ENCODE measurements at regions not wholly inside any gene's neighbourhood (a gene's known extent, or its start where the extent isn't known, plus 50 kb on each side); places are given as distances from the start of the nearest gene placed in this dataset.
"Not testable (repeated sequence)": the region's sequence is repeated elsewhere in the genome, so short reads cannot be mapped to it uniquely, and the experiment has no call there.

GRCh38 chr9:129306318-129306973 is 128.4 kb upstream of the IER5L start:
- no peak for DNase-seq (ENCODE audit: low read depth in 2 of 2)
- H3K9ac ChIP-seq (ENCODE audit: insufficient read depth, low read length): no peak overlapping the region
- H3K27ac ChIP-seq (ENCODE audit: insufficient read depth, low read length): no peak overlapping the region
- no peak for TF ChIP-seq CTCF (conservative IDR thresholded peaks at IDR 0.05 in 1 of 2, IDR thresholded peaks at IDR 0.05 in 1 of 2; ENCODE audit: low read depth in 1 of 2, low read length in 2 of 2)
- no peak for TF ChIP-seq EZH2 (IDR thresholded peaks at IDR 0.05; ENCODE audit: low read length, missing control alignments)
- H3K4me3 ChIP-seq (replicated peaks in 1 of 4; ENCODE audit: control extremely low read depth in 1 of 4, insufficient read depth in 1 of 4, low read depth in 3 of 4, low read length in 4 of 4): no peak overlapping the region
- H3K4me2 ChIP-seq (ENCODE audit: extremely low read depth, insufficient read depth, low read length): no peak overlapping the region
- no peaks in the 10 kb centered on the region for H3K4me1 ChIP-seq (ENCODE audit: control insufficient read depth, extremely low read depth, insufficient read depth, low read length)
- no peaks in the 10 kb centered on the region for H4K20me1 ChIP-seq (ENCODE audit: control insufficient read depth, extremely low read depth, insufficient read depth, low read length)
- H3K27me3 ChIP-seq (ENCODE audit: control insufficient read depth, insufficient read depth, low read length): no peaks in the 10 kb centered on the region
- no peaks in the 10 kb centered on the region for H3K36me3 ChIP-seq (ENCODE audit: control insufficient read depth, insufficient read depth, low read length)
- H2AFZ ChIP-seq (ENCODE audit: low read length): no peak overlapping the region
- no peaks in the 10 kb centered on the region for H3K79me2 ChIP-seq (ENCODE audit: control insufficient read depth, insufficient read depth, low read length)
- H3K9me3 ChIP-seq (ENCODE audit: control insufficient read depth, insufficient read depth, low read depth, low read length): no peaks in the 10 kb centered on the region

DNA sequence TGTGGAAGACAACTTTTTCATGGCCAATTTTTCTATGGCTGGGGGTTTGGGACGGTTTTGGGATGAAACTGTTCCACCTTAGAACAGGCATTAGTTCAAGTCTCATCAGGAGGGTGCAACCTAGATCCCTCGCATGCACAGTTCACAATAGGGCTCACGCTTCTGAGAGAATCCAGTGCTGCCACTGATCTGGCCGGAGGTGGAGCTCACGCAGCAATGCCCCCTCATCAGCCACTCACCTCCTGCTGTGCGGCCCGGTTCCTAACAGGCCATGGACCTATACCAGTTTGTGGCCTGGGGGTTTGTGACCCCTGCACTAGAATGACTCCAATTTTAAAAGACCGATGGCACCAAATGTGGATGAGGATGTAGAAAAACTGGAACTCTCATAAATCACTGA is 127.2 kb upstream of the IER5L start:
- DNase-seq (ENCODE audit: low read depth in 2 of 2): no peak
- TF ChIP-seq EZH2 (IDR thresholded peaks at IDR 0.05; ENCODE audit: low read length, missing control alignments) (no peak), CTCF (conservative IDR thresholded peaks at IDR 0.05 in 1 of 2, IDR thresholded peaks at IDR 0.05 in 1 of 2; ENCODE audit: low read depth in 1 of 2, low read length in 2 of 2) (no peak)
- Histone ChIP-seq H3K27me3 (ENCODE audit: control insufficient read depth, insufficient read depth, low read length) (no peaks in the 10 kb centered on the region), H3K4me1 (ENCODE audit: control insufficient read depth, extremely low read depth, insufficient read depth, low read length) (no peaks in the 10 kb centered on the region), H3K27ac (ENCODE audit: insufficient read depth, low read length) (no peak overlapping the region), H4K20me1 (ENCODE audit: control insufficient read depth, extremely low read depth, insufficient read depth, low read length) (no peaks in the 10 kb centered on the region), H2AFZ (ENCODE audit: low read length) (no peak overlapping the region), H3K4me3 (replicated peaks in 1 of 4; ENCODE audit: control extremely low read depth in 1 of 4, insufficient read depth in 1 of 4, low read depth in 3 of 4, low read length in 4 of 4) (no peak overlapping the region), H3K4me2 (ENCODE audit: extremely low read depth, insufficient read depth, low read length) (no peak overlapping the region), H3K79me2 (ENCODE audit: control insufficient read depth, insufficient read depth, low read length) (no peaks in the 10 kb centered on the region), H3K9ac (ENCODE audit: insufficient read depth, low read length) (no peak overlapping the region), H3K36me3 (ENCODE audit: control insufficient read depth, insufficient read depth, low read length) (no peaks in the 10 kb centered on the region), H3K9me3 (ENCODE audit: control insufficient read depth, insufficient read depth, low read depth, low read length) (no peaks in the 10 kb centered on the region)

- Histone ChIP-seq H3K27ac (ENCODE audit: insufficient read depth, low read length) (no peak overlapping the region), H2AFZ (ENCODE audit: low read length) (no peak overlapping the region), H3K4me3 (replicated peaks in 1 of 4; ENCODE audit: control extremely low read depth in 1 of 4, insufficient read depth in 1 of 4, low read depth in 3 of 4, low read length in 4 of 4) (no peak overlapping the region), H3K4me1 (ENCODE audit: control insufficient read depth, extremely low read depth, insufficient read depth, low read length) (no peaks in the 10 kb centered on the region), H3K79me2 (ENCODE audit: control insufficient read depth, insufficient read depth, low read length) (no peaks in the 10 kb centered on the region), H3K27me3 (ENCODE audit: control insufficient read depth, insufficient read depth, low read length) (no peaks in the 10 kb centered on the region), H3K9me3 (ENCODE audit: control insufficient read depth, insufficient read depth, low read depth, low read length) (no peaks in the 10 kb centered on the region), H3K4me2 (ENCODE audit: extremely low read depth, insufficient read depth, low read length) (no peak overlapping the region), H4K20me1 (ENCODE audit: control insufficient read depth, extremely low read depth, insufficient read depth, low read length) (no peaks in the 10 kb centered on the region), H3K9ac (ENCODE audit: insufficient read depth, low read length) (no peak overlapping the region), H3K36me3 (ENCODE audit: control insufficient read depth, insufficient read depth, low read length) (no peaks in the 10 kb centered on the region)
- no peak for DNase-seq (ENCODE audit: low read depth in 2 of 2)
- TF ChIP-seq CTCF (conservative IDR thresholded peaks at IDR 0.05 in 1 of 2, IDR thresholded peaks at IDR 0.05 in 1 of 2; ENCODE audit: low read depth in 1 of 2, low read length in 2 of 2) (no peak), EZH2 (IDR thresholded peaks at IDR 0.05; ENCODE audit: low read length, missing control alignments) (no peak)
Measured at GRCh38 chr9:129301941-129302340, 123.9 kb upstream of the IER5L start.

GRCh38 chr9:129296195-129296594 is 118.1 kb upstream of the IER5L start:
- H3K36me3 ChIP-seq (ENCODE audit: control insufficient read depth, insufficient read depth, low read length); H3K4me3 ChIP-seq (replicated peaks in 1 of 4; ENCODE audit: control extremely low read depth in 1 of 4, insufficient read depth in 1 of 4, low read depth in 3 of 4, low read length in 4 of 4); H3K9ac ChIP-seq (ENCODE audit: insufficient read depth, low read length); H4K20me1 ChIP-seq (ENCODE audit: control insufficient read depth, extremely low read depth, insufficient read depth, low read length); H3K9me3 ChIP-seq (ENCODE audit: control insufficient read depth, insufficient read depth, low read depth, low read length); H3K27ac ChIP-seq (ENCODE audit: insufficient read depth, low read length); H3K27me3 ChIP-seq (ENCODE audit: control insufficient read depth, insufficient read depth, low read length); H3K79me2 ChIP-seq (ENCODE audit: control insufficient read depth, insufficient read depth, low read length); H2AFZ ChIP-seq (ENCODE audit: low read length); H3K4me1 ChIP-seq (ENCODE audit: control insufficient read depth, extremely low read depth, insufficient read depth, low read length); DNase-seq (ENCODE audit: low read depth in 2 of 2); H3K4me2 ChIP-seq (ENCODE audit: extremely low read depth, insufficient read depth, low read length): not testable (repeated sequence)

Data from fibroblast of lung (primary cell).